ENCODE measurements at regions not wholly inside any gene's neighbourhood (a gene's known extent, or its start where the extent isn't known, plus 50 kb on each side); places are given as distances from the start of the nearest gene placed in this dataset.

GRCh38 chr2:48146552-48146951 lies 167.9 kb upstream of the FOXN2 start:
- peaks cover 3% of the 10 kb centered on the region; the same call in 1 of the 2 replicates for H3K4me1 ChIP-seq (ENCODE audit: insufficient read depth, low read length)
- no peak overlapping the region for H3K27ac ChIP-seq (ENCODE audit: low read length)
- H3K9me3 ChIP-seq (ENCODE audit: insufficient read depth, low read depth, low read length): no peaks in the 10 kb centered on the region
- H3K9ac ChIP-seq (ENCODE audit: low read depth, low read length): no peak overlapping the region
- no peaks in the 10 kb centered on the region for H3K27me3 ChIP-seq (ENCODE audit: insufficient read depth, low read length)
- no peak overlapping the region for H3K4me3 ChIP-seq (ENCODE audit: low read length)
- H3K36me3 ChIP-seq (ENCODE audit: insufficient read depth, low read depth, low read length): no peaks in the 10 kb centered on the region

GRCh38 chr2:48147719-48148118 lies 166.8 kb upstream of the FOXN2 start:
- H3K27me3 ChIP-seq (ENCODE audit: insufficient read depth, low read length): no peaks in the 10 kb centered on the region
- H3K9ac ChIP-seq (ENCODE audit: low read depth, low read length): no peak overlapping the region
- no peaks in the 10 kb centered on the region for H3K36me3 ChIP-seq (ENCODE audit: insufficient read depth, low read depth, low read length)
- no peaks in the 10 kb centered on the region for H3K9me3 ChIP-seq (ENCODE audit: insufficient read depth, low read depth, low read length)
- H3K4me3 ChIP-seq (ENCODE audit: low read length): no peak overlapping the region
- H3K27ac ChIP-seq (ENCODE audit: low read length): no peak overlapping the region
- peaks cover 3% of the 10 kb centered on the region; the same call in 1 of the 2 replicates for H3K4me1 ChIP-seq (ENCODE audit: insufficient read depth, low read length)

GRCh38 chr2:48148841-48149430 lies 165.5 kb upstream of the FOXN2 start:
- Histone ChIP-seq H3K9ac (ENCODE audit: low read depth, low read length) (no peak overlapping the region), H3K27ac (ENCODE audit: low read length) (no peak overlapping the region), H3K27me3 (ENCODE audit: insufficient read depth, low read length) (no peaks in the 10 kb centered on the region), H3K4me1 (ENCODE audit: insufficient read depth, low read length) (peaks cover 3% of the 10 kb centered on the region; the same call in 1 of the 2 replicates), H3K4me3 (ENCODE audit: low read length) (no peak overlapping the region), H3K9me3 (ENCODE audit: insufficient read depth, low read depth, low read length) (no peaks in the 10 kb centered on the region), H3K36me3 (ENCODE audit: insufficient read depth, low read depth, low read length) (no peaks in the 10 kb centered on the region)

- H3K9ac ChIP-seq (ENCODE audit: low read depth, low read length): no peak overlapping the region
- H3K27ac ChIP-seq (ENCODE audit: low read length): no peak overlapping the region
- H3K27me3 ChIP-seq (ENCODE audit: insufficient read depth, low read length): no peaks in the 10 kb centered on the region
- H3K4me1 ChIP-seq (ENCODE audit: insufficient read depth, low read length): no peaks in the 10 kb centered on the region
- H3K36me3 ChIP-seq (ENCODE audit: insufficient read depth, low read depth, low read length): no peaks in the 10 kb centered on the region
- no peaks in the 10 kb centered on the region; the same call in 1 of the 2 replicates for H3K9me3 ChIP-seq (ENCODE audit: insufficient read depth, low read depth, low read length)
- H3K4me3 ChIP-seq (ENCODE audit: low read length): no peak overlapping the region
Measured at GRCh38 chr2:48157150-48157549, 157.3 kb upstream of the FOXN2 start.

GRCh38 chr2:48161628-48162027 lies 152.9 kb upstream of the FOXN2 start:
- no peak overlapping the region for H3K9ac ChIP-seq (ENCODE audit: low read depth, low read length)
- H3K4me1 ChIP-seq (ENCODE audit: insufficient read depth, low read length): peaks cover 6% of the 10 kb centered on the region; the same call in 1 of the 2 replicates
- no peak overlapping the region for H3K4me3 ChIP-seq (ENCODE audit: low read length)
- no peaks in the 10 kb centered on the region for H3K36me3 ChIP-seq (ENCODE audit: insufficient read depth, low read depth, low read length)
- H3K27me3 ChIP-seq (ENCODE audit: insufficient read depth, low read length): no peaks in the 10 kb centered on the region
- no peaks in the 10 kb centered on the region; the same call in 1 of the 2 replicates for H3K9me3 ChIP-seq (ENCODE audit: insufficient read depth, low read depth, low read length)
- no peak overlapping the region for H3K27ac ChIP-seq (ENCODE audit: low read length)

GRCh38 chr2:48162742-48163141 lies 151.7 kb upstream of the FOXN2 start:
- Histone ChIP-seq H3K4me3 (ENCODE audit: low read length) (no peak overlapping the region), H3K36me3 (ENCODE audit: insufficient read depth, low read depth, low read length) (no peaks in the 10 kb centered on the region), H3K9me3 (ENCODE audit: insufficient read depth, low read depth, low read length) (no peaks in the 10 kb centered on the region; the same call in 1 of the 2 replicates), H3K9ac (ENCODE audit: low read depth, low read length) (no peak overlapping the region), H3K4me1 (ENCODE audit: insufficient read depth, low read length) (peaks cover 6% of the 10 kb centered on the region; the same call in 1 of the 2 replicates), H3K27ac (ENCODE audit: low read length) (no peak overlapping the region), H3K27me3 (ENCODE audit: insufficient read depth, low read length) (no peaks in the 10 kb centered on the region)

- Histone ChIP-seq H3K4me3 (ENCODE audit: low read length) (no peak overlapping the region), H3K27me3 (ENCODE audit: insufficient read depth, low read length) (no peaks in the 10 kb centered on the region), H3K27ac (ENCODE audit: low read length) (no peak overlapping the region), H3K9me3 (ENCODE audit: insufficient read depth, low read depth, low read length) (no peaks in the 10 kb centered on the region; the same call in 1 of the 2 replicates), H3K36me3 (ENCODE audit: insufficient read depth, low read depth, low read length) (no peaks in the 10 kb centered on the region), H3K9ac (ENCODE audit: low read depth, low read length) (no peak overlapping the region), H3K4me1 (ENCODE audit: insufficient read depth, low read length) (peaks cover 6% of the 10 kb centered on the region; the same call in 1 of the 2 replicates)
Measured at GRCh38 chr2:48165070-48165753, 149.3 kb upstream of the FOXN2 start.

GRCh38 chr2:48169141-48169592 lies 145.3 kb upstream of the FOXN2 start:
- H3K27ac ChIP-seq (ENCODE audit: low read length): no peak overlapping the region

GRCh38 chr2:48170281-48170680 lies 144.2 kb upstream of the FOXN2 start:
- Histone ChIP-seq H3K27me3 (ENCODE audit: insufficient read depth, low read length) (no peaks in the 10 kb centered on the region), H3K9ac (ENCODE audit: low read depth, low read length) (no peak overlapping the region), H3K4me1 (ENCODE audit: insufficient read depth, low read length) (peaks cover 3% of the 10 kb centered on the region; the same call in 1 of the 2 replicates), H3K27ac (ENCODE audit: low read length) (no peak overlapping the region), H3K9me3 (ENCODE audit: insufficient read depth, low read depth, low read length) (no peaks in the 10 kb centered on the region; the same call in 1 of the 2 replicates), H3K36me3 (ENCODE audit: insufficient read depth, low read depth, low read length) (no peaks in the 10 kb centered on the region), H3K4me3 (ENCODE audit: low read length) (no peak overlapping the region)

More at GRCh38 chr2:48169141-48169592, 145.3 kb upstream of the FOXN2 start:
- Histone ChIP-seq H3K9ac (ENCODE audit: low read depth, low read length) (no peak overlapping the region), H3K27me3 (ENCODE audit: insufficient read depth, low read length) (no peaks in the 10 kb centered on the region), H3K4me3 (ENCODE audit: low read length) (no peak overlapping the region), H3K4me1 (ENCODE audit: insufficient read depth, low read length) (peaks cover 3% of the 10 kb centered on the region; the same call in 1 of the 2 replicates), H3K36me3 (ENCODE audit: insufficient read depth, low read depth, low read length) (no peaks in the 10 kb centered on the region), H3K9me3 (ENCODE audit: insufficient read depth, low read depth, low read length) (no peaks in the 10 kb centered on the region; the same call in 1 of the 2 replicates)

GRCh38 chr2:48173141-48173540 lies 141.3 kb upstream of the FOXN2 start:
- no peaks in the 10 kb centered on the region for H3K9me3 ChIP-seq (ENCODE audit: insufficient read depth, low read depth, low read length)
- no peaks in the 10 kb centered on the region for H3K36me3 ChIP-seq (ENCODE audit: insufficient read depth, low read depth, low read length)
- peaks cover 3% of the 10 kb centered on the region; the same call in 1 of the 2 replicates for H3K4me1 ChIP-seq (ENCODE audit: insufficient read depth, low read length)
- no peak overlapping the region for H3K9ac ChIP-seq (ENCODE audit: low read depth, low read length)
- H3K4me3 ChIP-seq (ENCODE audit: low read length): no peak overlapping the region
- no peaks in the 10 kb centered on the region for H3K27me3 ChIP-seq (ENCODE audit: insufficient read depth, low read length)
- no peak overlapping the region for H3K27ac ChIP-seq (ENCODE audit: low read length)

- Histone ChIP-seq H3K9ac (ENCODE audit: low read depth, low read length) (no peak overlapping the region), H3K9me3 (ENCODE audit: insufficient read depth, low read depth, low read length) (no peaks in the 10 kb centered on the region), H3K27me3 (ENCODE audit: insufficient read depth, low read length) (no peaks in the 10 kb centered on the region), H3K36me3 (ENCODE audit: insufficient read depth, low read depth, low read length) (no peaks in the 10 kb centered on the region), H3K4me3 (ENCODE audit: low read length) (no peak overlapping the region), H3K4me1 (ENCODE audit: insufficient read depth, low read length) (peaks cover 3% of the 10 kb centered on the region; the same call in 1 of the 2 replicates), H3K27ac (ENCODE audit: low read length) (no peak overlapping the region)
Measured at GRCh38 chr2:48174503-48174902, 140.0 kb upstream of the FOXN2 start.

- Histone ChIP-seq H3K27me3 (ENCODE audit: insufficient read depth, low read length) (no peaks in the 10 kb centered on the region), H3K27ac (ENCODE audit: low read length) (no peak overlapping the region)
Measured at GRCh38 chr2:48175254-48175653, 139.2 kb upstream of the FOXN2 start.

More at GRCh38 chr2:48175254-48175653, 139.2 kb upstream of the FOXN2 start:
- H3K4me3 ChIP-seq (ENCODE audit: low read length): no peak overlapping the region
- H3K9ac ChIP-seq (ENCODE audit: low read depth, low read length): no peak overlapping the region
- no peaks in the 10 kb centered on the region for H3K9me3 ChIP-seq (ENCODE audit: insufficient read depth, low read depth, low read length)
- H3K4me1 ChIP-seq (ENCODE audit: insufficient read depth, low read length): peaks cover 3% of the 10 kb centered on the region; the same call in 1 of the 2 replicates
- H3K36me3 ChIP-seq (ENCODE audit: insufficient read depth, low read depth, low read length): no peaks in the 10 kb centered on the region

Measured in iPS-20b (cell line).